ENCODE measurements at regions not wholly inside any gene's neighbourhood (a gene's known extent, or its start where the extent isn't known, plus 50 kb on each side); places are given as distances from the start of the nearest gene placed in this dataset.

GRCh38 chrX:22810876-22811275 is 188.9 kb upstream of the DDX53 start:
- no TSS peak for BruUV-seq (replicated peaks)
- Histone ChIP-seq H3K36me3 (ENCODE audit: control insufficient read depth, insufficient read depth, low read length) (no peaks in the 10 kb centered on the region), H3K27me3 (replicated peaks; ENCODE audit: control insufficient read depth, insufficient read depth, low read length) (no peaks in the 10 kb centered on the region), H3K4me1 (no peaks in the 10 kb centered on the region), H3K4me3 (ENCODE audit: low read depth, low read length) (no peak overlapping the region), H3K9me3 (no peaks in the 10 kb centered on the region)
- Mint-ChIP-seq H3K36me3 (ENCODE audit: insufficient read depth, unreplicated experiment) (no peaks in the 10 kb centered on the region), H3K9me3 (ENCODE audit: unreplicated experiment) (no peaks in the 10 kb centered on the region), H3K27me3 (ENCODE audit: insufficient read depth, unreplicated experiment) (no peaks in the 10 kb centered on the region), H3K4me3 (ENCODE audit: unreplicated experiment) (no peak overlapping the region), H3K27ac (ENCODE audit: unreplicated experiment) (no peak overlapping the region), H3K4me1 (ENCODE audit: low read depth, unreplicated experiment) (no peaks in the 10 kb centered on the region)
- TF ChIP-seq CTCF (IDR thresholded peaks at IDR 0.05; ENCODE audit: insufficient read depth in 1 of 2, low read depth in 1 of 2, low read length in 1 of 2, severe bottlenecking in 1 of 2, unreplicated experiment in 1 of 2) = no peak
- no peak for DNase-seq
- ChIA-PET CTCF (no interaction called here), POLR2A (no interaction called here)
- intact Hi-C loops (cut with micrococcal nuclease; ENCODE audit: unreplicated experiment) = no loop called here

- intact Hi-C loops (cut with micrococcal nuclease; ENCODE audit: unreplicated experiment) = no loop called here
- no TSS peak for BruUV-seq (replicated peaks)
- no peak overlapping the region for H3K4me3 ChIP-seq (ENCODE audit: low read depth, low read length)
Measured at GRCh38 chrX:22818061-22818460, 181.7 kb upstream of the DDX53 start.

GRCh38 chrX:22855693-22856092 is 144.1 kb upstream of the DDX53 start:
- no peak for TF ChIP-seq CTCF (IDR thresholded peaks at IDR 0.05; ENCODE audit: insufficient read depth in 1 of 2, low read depth in 1 of 2, low read length in 1 of 2, severe bottlenecking in 1 of 2, unreplicated experiment in 1 of 2)
- CTCF ChIA-PET = no interaction called here
- no TSS peak for BruUV-seq (replicated peaks)
- POLR2A ChIA-PET = no interaction called here
- no peak for DNase-seq
- Histone ChIP-seq H3K27me3 (replicated peaks; ENCODE audit: control insufficient read depth, insufficient read depth, low read length) (no peaks in the 10 kb centered on the region), H3K36me3 (ENCODE audit: control insufficient read depth, insufficient read depth, low read length) (no peaks in the 10 kb centered on the region), H3K9me3 (no peaks in the 10 kb centered on the region), H3K4me3 (ENCODE audit: low read depth, low read length) (no peak overlapping the region), H3K4me1 (no peaks in the 10 kb centered on the region)
- Mint-ChIP-seq H3K27me3 (ENCODE audit: insufficient read depth, unreplicated experiment) (peaks cover 2% of the 10 kb centered on the region), H3K36me3 (ENCODE audit: insufficient read depth, unreplicated experiment) (no peaks in the 10 kb centered on the region), H3K4me3 (ENCODE audit: unreplicated experiment) (no peak overlapping the region), H3K9me3 (ENCODE audit: unreplicated experiment) (no peaks in the 10 kb centered on the region), H3K4me1 (ENCODE audit: low read depth, unreplicated experiment) (no peaks in the 10 kb centered on the region), H3K27ac (ENCODE audit: unreplicated experiment) (no peak overlapping the region)
- intact Hi-C loops (cut with micrococcal nuclease; ENCODE audit: unreplicated experiment) = no loop called here

More at GRCh38 chrX:22818061-22818460, 181.7 kb upstream of the DDX53 start:
- Mint-ChIP-seq H3K36me3 (ENCODE audit: insufficient read depth, unreplicated experiment) (no peaks in the 10 kb centered on the region), H3K4me1 (ENCODE audit: low read depth, unreplicated experiment) (no peaks in the 10 kb centered on the region), H3K9me3 (ENCODE audit: unreplicated experiment) (no peaks in the 10 kb centered on the region), H3K27ac (ENCODE audit: unreplicated experiment) (no peak overlapping the region), H3K27me3 (ENCODE audit: insufficient read depth, unreplicated experiment) (no peaks in the 10 kb centered on the region), H3K4me3 (ENCODE audit: unreplicated experiment) (no peak overlapping the region)
- Histone ChIP-seq H3K9me3 (no peaks in the 10 kb centered on the region), H3K27me3 (replicated peaks; ENCODE audit: control insufficient read depth, insufficient read depth, low read length) (no peaks in the 10 kb centered on the region), H3K4me1 (no peaks in the 10 kb centered on the region), H3K36me3 (ENCODE audit: control insufficient read depth, insufficient read depth, low read length) (no peaks in the 10 kb centered on the region)
- CTCF ChIA-PET = no interaction called here
- DNase-seq = no peak
- POLR2A ChIA-PET = no interaction called here
- no peak for TF ChIP-seq CTCF (IDR thresholded peaks at IDR 0.05; ENCODE audit: insufficient read depth in 1 of 2, low read depth in 1 of 2, low read length in 1 of 2, severe bottlenecking in 1 of 2, unreplicated experiment in 1 of 2)

Data from Caco-2 (cell line).